GM23338 (cell line): ENCODE measurements at regions not wholly inside any gene's neighbourhood (a gene's known extent, or its start where the extent isn't known, plus 50 kb on each side); places are given as distances from the start of the nearest gene placed in this dataset.

Experiments
- EZH2 ChIP-seq: fragments of 200-600 bp; sonication (generic); IDR thresholded peaks from one replicate; pipeline ENCODE4 v1.8.0; 2017; ENCODE audit warnings: antibody characterized with exemption, mild to moderate bottlenecking, low read depth; ENCODE audit not compliant: unreplicated experiment
- JUNB ChIP-seq: IDR thresholded peaks from one replicate; pipeline ENCODE4 v1.6.1; 2016; ENCODE audit warnings: antibody characterized with exemption; ENCODE audit not compliant: unreplicated experiment
- POLR2AphosphoS5 ChIP-seq: IDR thresholded peaks from 2 replicates; pipeline ENCODE4 v1.6.1; 2016; ENCODE audit warnings: antibody characterized with exemption, low read depth
- ZNF114 ChIP-seq: fragments of 250-450 bp; sonication (Bioruptor Pico); IDR thresholded peaks from 2 replicates; pipeline ENCODE4 v1.5.0; 2020; ENCODE audit warnings: mild to moderate bottlenecking, moderate library complexity
- TF ChIP-seq, protein P1 (sequence below): fragments of 250-450 bp; sonication (Bioruptor Pico); IDR thresholded peaks from 2 replicates; pipeline ENCODE4 v1.5.0; 2020; ENCODE audit warnings: mild to moderate bottlenecking, moderate library complexity
- TF ChIP-seq, protein P2 (sequence below): IDR thresholded peaks from one replicate; pipeline ENCODE4 v1.6.1; 2018; ENCODE audit warnings: antibody characterized with exemption; ENCODE audit not compliant: unreplicated experiment
- TF ChIP-seq, protein P3 (sequence below), 2 experiments: fragments of 200-600 bp in 1 of 2; sonication (generic) in 1 of 2; conservative IDR thresholded peaks; 2 replicates each; pipeline versions ENCODE4 v1.5.1 to v1.6.1; 2016 to 2017; ENCODE audit warnings: antibody characterized with exemption in 2 of 2, low read depth in 2 of 2, mild to moderate bottlenecking in 2 of 2, moderate library complexity in 1 of 2

DNA sequence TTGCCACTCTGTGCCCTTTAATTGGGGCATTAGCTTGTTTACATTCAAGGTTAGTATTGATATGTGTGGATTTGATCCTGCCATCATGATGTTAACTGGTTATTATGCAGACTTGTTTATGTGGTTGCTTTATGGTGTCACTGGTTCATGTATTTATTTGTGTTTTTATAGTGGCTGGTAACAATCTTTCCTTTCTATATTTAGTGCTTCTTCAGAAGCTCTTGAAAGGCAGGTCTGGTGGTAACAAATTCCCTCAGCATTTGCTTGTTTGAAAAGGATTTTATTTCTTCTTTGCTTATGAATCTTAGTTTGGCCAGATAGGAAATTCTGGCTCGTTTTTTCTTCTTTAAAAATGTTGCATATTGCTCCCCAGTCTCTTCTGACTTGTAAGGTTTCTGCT, 215.4 kb downstream of the ZC3H11B start (continued):
- TF ChIP-seq, protein P1, sequence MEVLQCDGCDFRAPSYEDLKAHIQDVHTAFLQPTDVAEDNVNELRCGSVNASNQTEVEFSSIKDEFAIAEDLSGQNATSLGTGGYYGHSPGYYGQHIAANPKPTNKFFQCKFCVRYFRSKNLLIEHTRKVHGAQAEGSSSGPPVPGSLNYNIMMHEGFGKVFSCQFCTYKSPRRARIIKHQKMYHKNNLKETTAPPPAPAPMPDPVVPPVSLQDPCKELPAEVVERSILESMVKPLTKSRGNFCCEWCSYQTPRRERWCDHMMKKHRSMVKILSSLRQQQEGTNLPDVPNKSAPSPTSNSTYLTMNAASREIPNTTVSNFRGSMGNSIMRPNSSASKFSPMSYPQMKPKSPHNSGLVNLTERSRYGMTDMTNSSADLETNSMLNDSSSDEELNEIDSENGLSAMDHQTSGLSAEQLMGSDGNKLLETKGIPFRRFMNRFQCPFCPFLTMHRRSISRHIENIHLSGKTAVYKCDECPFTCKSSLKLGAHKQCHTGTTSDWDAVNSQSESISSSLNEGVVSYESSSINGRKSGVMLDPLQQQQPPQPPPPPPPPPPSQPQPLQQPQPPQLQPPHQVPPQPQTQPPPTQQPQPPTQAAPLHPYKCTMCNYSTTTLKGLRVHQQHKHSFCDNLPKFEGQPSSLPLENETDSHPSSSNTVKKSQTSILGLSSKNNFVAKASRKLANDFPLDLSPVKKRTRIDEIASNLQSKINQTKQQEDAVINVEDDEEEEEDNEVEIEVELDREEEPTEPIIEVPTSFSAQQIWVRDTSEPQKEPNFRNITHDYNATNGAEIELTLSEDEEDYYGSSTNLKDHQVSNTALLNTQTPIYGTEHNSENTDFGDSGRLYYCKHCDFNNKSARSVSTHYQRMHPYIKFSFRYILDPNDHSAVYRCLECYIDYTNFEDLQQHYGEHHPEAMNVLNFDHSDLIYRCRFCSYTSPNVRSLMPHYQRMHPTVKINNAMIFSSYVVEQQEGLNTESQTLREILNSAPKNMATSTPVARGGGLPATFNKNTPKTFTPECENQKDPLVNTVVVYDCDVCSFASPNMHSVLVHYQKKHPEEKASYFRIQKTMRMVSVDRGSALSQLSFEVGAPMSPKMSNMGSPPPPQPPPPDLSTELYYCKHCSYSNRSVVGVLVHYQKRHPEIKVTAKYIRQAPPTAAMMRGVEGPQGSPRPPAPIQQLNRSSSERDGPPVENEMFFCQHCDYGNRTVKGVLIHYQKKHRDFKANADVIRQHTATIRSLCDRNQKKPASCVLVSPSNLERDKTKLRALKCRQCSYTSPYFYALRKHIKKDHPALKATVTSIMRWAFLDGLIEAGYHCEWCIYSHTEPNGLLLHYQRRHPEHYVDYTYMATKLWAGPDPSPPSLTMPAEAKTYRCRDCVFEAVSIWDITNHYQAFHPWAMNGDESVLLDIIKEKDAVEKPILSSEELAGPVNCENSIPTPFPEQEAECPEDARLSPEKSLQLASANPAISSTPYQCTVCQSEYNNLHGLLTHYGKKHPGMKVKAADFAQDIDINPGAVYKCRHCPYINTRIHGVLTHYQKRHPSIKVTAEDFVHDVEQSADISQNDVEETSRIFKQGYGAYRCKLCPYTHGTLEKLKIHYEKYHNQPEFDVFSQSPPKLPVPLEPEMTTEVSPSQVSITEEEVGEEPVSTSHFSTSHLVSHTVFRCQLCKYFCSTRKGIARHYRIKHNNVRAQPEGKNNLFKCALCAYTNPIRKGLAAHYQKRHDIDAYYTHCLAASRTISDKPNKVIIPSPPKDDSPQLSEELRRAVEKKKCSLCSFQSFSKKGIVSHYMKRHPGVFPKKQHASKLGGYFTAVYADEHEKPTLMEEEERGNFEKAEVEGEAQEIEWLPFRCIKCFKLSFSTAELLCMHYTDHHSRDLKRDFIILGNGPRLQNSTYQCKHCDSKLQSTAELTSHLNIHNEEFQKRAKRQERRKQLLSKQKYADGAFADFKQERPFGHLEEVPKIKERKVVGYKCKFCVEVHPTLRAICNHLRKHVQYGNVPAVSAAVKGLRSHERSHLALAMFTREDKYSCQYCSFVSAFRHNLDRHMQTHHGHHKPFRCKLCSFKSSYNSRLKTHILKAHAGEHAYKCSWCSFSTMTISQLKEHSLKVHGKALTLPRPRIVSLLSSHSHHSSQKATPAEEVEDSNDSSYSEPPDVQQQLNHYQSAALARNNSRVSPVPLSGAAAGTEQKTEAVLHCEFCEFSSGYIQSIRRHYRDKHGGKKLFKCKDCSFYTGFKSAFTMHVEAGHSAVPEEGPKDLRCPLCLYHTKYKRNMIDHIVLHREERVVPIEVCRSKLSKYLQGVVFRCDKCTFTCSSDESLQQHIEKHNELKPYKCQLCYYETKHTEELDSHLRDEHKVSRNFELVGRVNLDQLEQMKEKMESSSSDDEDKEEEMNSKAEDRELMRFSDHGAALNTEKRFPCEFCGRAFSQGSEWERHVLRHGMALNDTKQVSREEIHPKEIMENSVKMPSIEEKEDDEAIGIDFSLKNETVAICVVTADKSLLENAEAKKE (CRISPR knock-in tag): no peak
- TF ChIP-seq POLR2AphosphoS5 (no peak), EZH2 (no peak), JUNB (no peak), ZNF114 (CRISPR knock-in tag) (no peak)
- TF ChIP-seq, protein P2, sequence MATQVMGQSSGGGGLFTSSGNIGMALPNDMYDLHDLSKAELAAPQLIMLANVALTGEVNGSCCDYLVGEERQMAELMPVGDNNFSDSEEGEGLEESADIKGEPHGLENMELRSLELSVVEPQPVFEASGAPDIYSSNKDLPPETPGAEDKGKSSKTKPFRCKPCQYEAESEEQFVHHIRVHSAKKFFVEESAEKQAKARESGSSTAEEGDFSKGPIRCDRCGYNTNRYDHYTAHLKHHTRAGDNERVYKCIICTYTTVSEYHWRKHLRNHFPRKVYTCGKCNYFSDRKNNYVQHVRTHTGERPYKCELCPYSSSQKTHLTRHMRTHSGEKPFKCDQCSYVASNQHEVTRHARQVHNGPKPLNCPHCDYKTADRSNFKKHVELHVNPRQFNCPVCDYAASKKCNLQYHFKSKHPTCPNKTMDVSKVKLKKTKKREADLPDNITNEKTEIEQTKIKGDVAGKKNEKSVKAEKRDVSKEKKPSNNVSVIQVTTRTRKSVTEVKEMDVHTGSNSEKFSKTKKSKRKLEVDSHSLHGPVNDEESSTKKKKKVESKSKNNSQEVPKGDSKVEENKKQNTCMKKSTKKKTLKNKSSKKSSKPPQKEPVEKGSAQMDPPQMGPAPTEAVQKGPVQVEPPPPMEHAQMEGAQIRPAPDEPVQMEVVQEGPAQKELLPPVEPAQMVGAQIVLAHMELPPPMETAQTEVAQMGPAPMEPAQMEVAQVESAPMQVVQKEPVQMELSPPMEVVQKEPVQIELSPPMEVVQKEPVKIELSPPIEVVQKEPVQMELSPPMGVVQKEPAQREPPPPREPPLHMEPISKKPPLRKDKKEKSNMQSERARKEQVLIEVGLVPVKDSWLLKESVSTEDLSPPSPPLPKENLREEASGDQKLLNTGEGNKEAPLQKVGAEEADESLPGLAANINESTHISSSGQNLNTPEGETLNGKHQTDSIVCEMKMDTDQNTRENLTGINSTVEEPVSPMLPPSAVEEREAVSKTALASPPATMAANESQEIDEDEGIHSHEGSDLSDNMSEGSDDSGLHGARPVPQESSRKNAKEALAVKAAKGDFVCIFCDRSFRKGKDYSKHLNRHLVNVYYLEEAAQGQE: no peak
- TF ChIP-seq, protein P3, sequence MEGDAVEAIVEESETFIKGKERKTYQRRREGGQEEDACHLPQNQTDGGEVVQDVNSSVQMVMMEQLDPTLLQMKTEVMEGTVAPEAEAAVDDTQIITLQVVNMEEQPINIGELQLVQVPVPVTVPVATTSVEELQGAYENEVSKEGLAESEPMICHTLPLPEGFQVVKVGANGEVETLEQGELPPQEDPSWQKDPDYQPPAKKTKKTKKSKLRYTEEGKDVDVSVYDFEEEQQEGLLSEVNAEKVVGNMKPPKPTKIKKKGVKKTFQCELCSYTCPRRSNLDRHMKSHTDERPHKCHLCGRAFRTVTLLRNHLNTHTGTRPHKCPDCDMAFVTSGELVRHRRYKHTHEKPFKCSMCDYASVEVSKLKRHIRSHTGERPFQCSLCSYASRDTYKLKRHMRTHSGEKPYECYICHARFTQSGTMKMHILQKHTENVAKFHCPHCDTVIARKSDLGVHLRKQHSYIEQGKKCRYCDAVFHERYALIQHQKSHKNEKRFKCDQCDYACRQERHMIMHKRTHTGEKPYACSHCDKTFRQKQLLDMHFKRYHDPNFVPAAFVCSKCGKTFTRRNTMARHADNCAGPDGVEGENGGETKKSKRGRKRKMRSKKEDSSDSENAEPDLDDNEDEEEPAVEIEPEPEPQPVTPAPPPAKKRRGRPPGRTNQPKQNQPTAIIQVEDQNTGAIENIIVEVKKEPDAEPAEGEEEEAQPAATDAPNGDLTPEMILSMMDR (conservative IDR thresholded peaks at IDR 0.05; ENCODE audit: low read depth in 2 of 2): no peak
